Uterus (tissue), 3 donors: ENCODE measurements at regions not wholly inside any gene's neighbourhood (a gene's known extent, or its start where the extent isn't known, plus 50 kb on each side); places are given as distances from the start of the nearest gene placed in this dataset.
"Not testable (repeated sequence)": the region's sequence is repeated elsewhere in the genome, so short reads cannot be mapped to it uniquely, and the experiment has no call there.

Source experiments
- DNase-seq, 2 donors: peaks; one replicate each; pipeline ENCODE4 v3.0.0-alpha.2; 2019 to 2020
- H3K27ac ChIP-seq, 2 donors: fragments of 200-600 bp; sonication (generic); 1 replicate in 1 of 2; 2 replicates in 1 of 2; pipeline ENCODE4 v1.5.1; 2016 to 2018
- H3K27me3 ChIP-seq, 2 donors: fragments of 200-600 bp; sonication (generic); one replicate each; pipeline ENCODE4 v1.5.1; 2018 to 2019; ENCODE audit warnings: control low read depth in 1 of 2
- H3K36me3 ChIP-seq, 2 donors: fragments of 200-600 bp; sonication (generic); one replicate each; pipeline ENCODE4 v1.5.1; 2019; ENCODE audit warnings: control low read depth in 1 of 2
- H3K4me1 ChIP-seq, 2 donors: fragments of 200-600 bp; sonication (generic); one replicate each; pipeline ENCODE4 v1.5.1; 2018 to 2019; ENCODE audit warnings: control low read depth in 1 of 2
- H3K4me3 ChIP-seq, 2 donors: fragments of 200-600 bp; sonication (generic); 1 replicate in 1 of 2; 2 replicates in 1 of 2; pipeline ENCODE4 v1.5.1; 2018 to 2019; ENCODE audit warnings: mild to moderate bottlenecking in 1 of 2
- H3K9me3 ChIP-seq, 2 donors: fragments of 200-600 bp; sonication (generic); one replicate each; pipeline ENCODE4 v1.5.1; 2019; ENCODE audit warnings: control low read depth in 1 of 2
- CTCF ChIP-seq, 4 experiments: fragments of 200-600 bp in 2 of 4; fragments of 450-650 bp in 2 of 4; sonication (generic) in 2 of 4; IDR thresholded peaks; one replicate each; pipeline ENCODE4 v1.5.1; 2016 to 2019; ENCODE audit warnings: antibody characterized with exemption in 4 of 4, mild to moderate bottlenecking in 2 of 4, moderate library complexity in 1 of 4
- POLR2A ChIP-seq, 2 donors: fragments of 450-650 bp; IDR thresholded peaks; one replicate each; pipeline ENCODE4 v1.6.1; 2016; ENCODE audit warnings: antibody characterized with exemption in 2 of 2, mild to moderate bottlenecking in 1 of 2, moderate library complexity in 1 of 2
- intact Hi-C: fragments of 100-400 bp; cut with DNase I; formaldehyde crosslinking; loops from one replicate; pipeline ENCODE4 v1.15.1; 2023; ENCODE audit warnings: low total_unique reads
- donor health status: DM: yes; HTN: yes; CAD: no.

GRCh38 chr6:164345327-164345726, 930.8 kb downstream of the QKI start:
- H3K36me3 ChIP-seq = no peaks in the 10 kb centered on the region
- no peak for TF ChIP-seq CTCF (IDR thresholded peaks at IDR 0.05)
- no peak for TF ChIP-seq POLR2A (IDR thresholded peaks at IDR 0.05)
- H3K27me3 ChIP-seq = no peaks in the 10 kb centered on the region
- H3K4me3 ChIP-seq = no peak overlapping the region
- H3K27ac ChIP-seq = no peak overlapping the region
- H3K9me3 ChIP-seq = no peaks in the 10 kb centered on the region
- no peak for DNase-seq
- H3K4me1 ChIP-seq = no peaks in the 10 kb centered on the region
- intact Hi-C loops = no loop called here

- DNase-seq = no peak
- no peaks in the 10 kb centered on the region for H3K4me1 ChIP-seq
These were observed 930.3 kb downstream of the QKI start for GRCh38 chr6:164344801-164345291.

GRCh38 chr6:164339442-164339841, 924.9 kb downstream of the QKI start:
- intact Hi-C loops, H3K27me3 ChIP-seq: not testable (repeated sequence)

More at GRCh38 chr6:164344801-164345291, 930.3 kb downstream of the QKI start:
- no peaks in the 10 kb centered on the region for H3K9me3 ChIP-seq
- no peak for TF ChIP-seq CTCF (IDR thresholded peaks at IDR 0.05)
- H3K4me3 ChIP-seq = no peak overlapping the region
- no peaks in the 10 kb centered on the region for H3K27me3 ChIP-seq
- no peak overlapping the region for H3K27ac ChIP-seq
- no peaks in the 10 kb centered on the region for H3K36me3 ChIP-seq
- intact Hi-C loops = no loop called here

GRCh38 chr6:164337925-164338397, 923.4 kb downstream of the QKI start:
- no peak overlapping the region for H3K27ac ChIP-seq
- no peaks in the 10 kb centered on the region for H3K4me1 ChIP-seq
- H3K4me3 ChIP-seq = no peak overlapping the region
- TF ChIP-seq POLR2A (IDR thresholded peaks at IDR 0.05) (no peak), CTCF (IDR thresholded peaks at IDR 0.05) (no peak)
- H3K27me3 ChIP-seq = no peaks in the 10 kb centered on the region
- DNase-seq = no peak
- H3K9me3 ChIP-seq = no peaks in the 10 kb centered on the region
- intact Hi-C loops = no loop called here
- no peaks in the 10 kb centered on the region for H3K36me3 ChIP-seq

More at GRCh38 chr6:164339442-164339841, 924.9 kb downstream of the QKI start:
- DNase-seq, H3K27ac ChIP-seq, H3K36me3 ChIP-seq, H3K9me3 ChIP-seq, H3K4me1 ChIP-seq, H3K4me3 ChIP-seq: not testable (repeated sequence)

GRCh38 chr6:164337024-164337924, 922.8 kb downstream of the QKI start:
- Histone ChIP-seq H3K4me3 (no peak overlapping the region), H3K27me3 (no peaks in the 10 kb centered on the region), H3K27ac (no peak overlapping the region), H3K36me3 (no peaks in the 10 kb centered on the region), H3K9me3 (no peaks in the 10 kb centered on the region), H3K4me1 (no peaks in the 10 kb centered on the region)
- no peak for TF ChIP-seq CTCF (IDR thresholded peaks at IDR 0.05)
- TF ChIP-seq POLR2A (IDR thresholded peaks at IDR 0.05) = no peak
- no peak for DNase-seq
- intact Hi-C loops = no loop called here
